IMR-90 (cell line): ENCODE measurements at regions not wholly inside any gene's neighbourhood (a gene's known extent, or its start where the extent isn't known, plus 50 kb on each side); places are given as distances from the start of the nearest gene placed in this dataset.

ENCODE experiments used
- ATAC-seq: fragments of 200-7000 bp; cut with Tn5 transposase; 2 replicates; pipeline ENCODE4 v1.9.1; 2020; ENCODE audit warnings: low read depth, mild to moderate bottlenecking, moderate library complexity
- BruUV-seq: library from RNA; stranded (reverse); fragments of 400-500 nt; replicated peaks from 2 replicates; lab custom pipeline; 2021; lab: Mats Ljungman, UMichigan
- CTCF ChIA-PET: fragments of 300-600 bp; formaldehyde crosslinking; extraction: SDS; loops from one replicate; lab custom pipeline; 2021; ENCODE audit warnings: antibody characterized with exemption; lab: Yijun Ruan, JAX
- POLR2A ChIA-PET: fragments of 300-600 bp; sonication (Branson Sonifier 250); formaldehyde crosslinking; loops from one replicate; lab custom pipeline; 2022; ENCODE audit warnings: antibody characterized with exemption; ENCODE audit not compliant: unreplicated experiment; lab: Charles Lee
- DNase-seq: peaks from one replicate; pipeline ENCODE4 v3.0.0; 2013
- H2AFZ ChIP-seq: replicated peaks from 2 replicates; pipeline ENCODE3; 2013; ENCODE audit warnings: low read length, mild to moderate bottlenecking; ENCODE audit not compliant: poor library complexity
- H2AK5ac ChIP-seq: 2 replicates; pipeline ENCODE4 v1.6.1; 2013; ENCODE audit warnings: low read depth, low read length, inconsistent platforms
- H2AK9ac ChIP-seq: replicated peaks from 2 replicates; pipeline ENCODE3; 2013; ENCODE audit warnings: mild to moderate bottlenecking, low read depth, low read length, moderate library complexity; ENCODE audit not compliant: poor library complexity
- H2BK120ac ChIP-seq: 2 replicates; pipeline ENCODE4 v1.6.1; 2013; ENCODE audit warnings: low read depth, low read length, inconsistent platforms
- H2BK15ac ChIP-seq: 3 replicates; pipeline ENCODE4 v1.6.1; 2013; ENCODE audit warnings: low read depth, low read length, inconsistent platforms
- H2BK20ac ChIP-seq: 2 replicates; pipeline ENCODE4 v1.6.1; 2013; ENCODE audit warnings: low read depth, mild to moderate bottlenecking, inconsistent platforms, low read length, moderate library complexity
- H2BK5ac ChIP-seq: 2 replicates; pipeline ENCODE4 v1.6.1; 2013; ENCODE audit warnings: mild to moderate bottlenecking, low read depth, low read length, inconsistent platforms; ENCODE audit not compliant: poor library complexity, severe bottlenecking
- H3K14ac ChIP-seq: replicated peaks from 2 replicates; pipeline ENCODE4 v1.6.1; 2013; ENCODE audit warnings: low read depth, low read length, inconsistent platforms
- H3K18ac ChIP-seq: 2 replicates; pipeline ENCODE4 v1.6.1; 2013; ENCODE audit warnings: low read depth, low read length, control low read depth
- H3K23ac ChIP-seq: 2 replicates; pipeline ENCODE4 v1.6.1; 2013; ENCODE audit warnings: low read depth, low read length, inconsistent platforms
- H3K27ac ChIP-seq: 2 replicates; pipeline ENCODE4 v1.5.1; 2013; ENCODE audit warnings: mild to moderate bottlenecking, control low read depth, low read length; ENCODE audit not compliant: insufficient read depth
- H3K27me3 ChIP-seq: 2 replicates; pipeline ENCODE4 v1.6.1; 2013; ENCODE audit warnings: low read length; ENCODE audit not compliant: control insufficient read depth, insufficient read depth
- H3K36me3 ChIP-seq: 2 replicates; pipeline ENCODE4 v1.6.1; 2013; ENCODE audit warnings: low read length, mixed read lengths; ENCODE audit not compliant: control insufficient read depth, insufficient read depth
- H3K4ac ChIP-seq: 2 replicates; pipeline ENCODE4 v1.6.1; 2013; ENCODE audit warnings: low read depth, low read length, inconsistent platforms
- H3K4me1 ChIP-seq: 2 replicates; pipeline ENCODE4 v1.6.1; 2013; ENCODE audit warnings: low read length, mixed read lengths; ENCODE audit not compliant: control insufficient read depth, insufficient read depth
- H3K4me2 ChIP-seq: 2 replicates; pipeline ENCODE4 v1.6.1; 2013; ENCODE audit warnings: low read depth, mild to moderate bottlenecking, control low read depth, low read length, moderate library complexity
- H3K4me3 ChIP-seq: 2 replicates; pipeline ENCODE4 v1.5.1; 2013; ENCODE audit warnings: low read depth, mild to moderate bottlenecking, control low read depth, low read length, moderate library complexity; ENCODE audit not compliant: insufficient read depth
- H3K56ac ChIP-seq: 2 replicates; pipeline ENCODE4 v1.6.1; 2013; ENCODE audit warnings: low read length, inconsistent platforms; ENCODE audit not compliant: insufficient read depth; ENCODE audit errors: extremely low read depth
- H3K79me1 ChIP-seq, 2 experiments: 2 replicates each; pipeline ENCODE4 v1.6.1; 2013; ENCODE audit warnings: low read length in 2 of 2, inconsistent platforms in 1 of 2, low read depth in 1 of 2
- H3K9ac ChIP-seq: 2 replicates; pipeline ENCODE4 v1.6.1; 2013; ENCODE audit warnings: low read depth, low read length, control low read depth
- H3K9me1 ChIP-seq: 2 replicates; pipeline ENCODE4 v1.6.1; 2013; ENCODE audit warnings: low read length, inconsistent platforms; ENCODE audit not compliant: insufficient read depth
- H3K9me3 ChIP-seq: 2 replicates; pipeline ENCODE4 v1.6.1; 2013; ENCODE audit warnings: low read length; ENCODE audit not compliant: control insufficient read depth, insufficient read depth
- H4K20me1 ChIP-seq: 2 replicates; pipeline ENCODE4 v1.6.1; 2013; ENCODE audit warnings: low read length, inconsistent platforms; ENCODE audit not compliant: insufficient read depth
- H4K5ac ChIP-seq: 2 replicates; pipeline ENCODE4 v1.6.1; 2013; ENCODE audit warnings: mild to moderate bottlenecking, low read depth, low read length, control low read depth
- H4K8ac ChIP-seq, 2 experiments: 2 replicates each; pipeline ENCODE4 v1.6.1; 2013; ENCODE audit warnings: low read depth in 2 of 2, low read length in 2 of 2, control low read depth in 1 of 2, inconsistent platforms in 1 of 2
- H4K91ac ChIP-seq: 2 replicates; pipeline ENCODE4 v1.6.1; 2013; ENCODE audit warnings: low read depth, low read length, inconsistent platforms; ENCODE audit not compliant: insufficient read depth
- CEBPB ChIP-seq: IDR thresholded peaks from 2 replicates; pipeline ENCODE4 v1.6.1; 2012; ENCODE audit warnings: low read depth, low read length, improper control_type of control experiment
- FOS ChIP-seq: fragments of 150-350 bp; IDR thresholded peaks from 2 replicates; pipeline ENCODE4 v1.6.1; 2016; ENCODE audit warnings: low read depth, low read length
- MAFK ChIP-seq: IDR thresholded peaks from 2 replicates; pipeline ENCODE4 v1.6.1; 2012; ENCODE audit warnings: low read depth, low read length, improper control_type of control experiment
- RCOR1 ChIP-seq: IDR thresholded peaks from 2 replicates; pipeline ENCODE4 v1.6.1; 2012; ENCODE audit warnings: mild to moderate bottlenecking, low read length, improper control_type of control experiment; ENCODE audit not compliant: insufficient replicate concordance
- RFX5 ChIP-seq: IDR thresholded peaks from 2 replicates; pipeline ENCODE4 v1.8.0; 2012; ENCODE audit warnings: low read depth, mild to moderate bottlenecking, low read length, moderate library complexity
- WGBS, 2 experiments: methylation state at CpG; one replicate each; pipeline versions ENCODE4 v1.1.5 to v1.1.7; 2013; ENCODE audit warnings: missing lambda C conversion rate in 2 of 2; ENCODE audit not compliant: insufficient read length in 1 of 2; ENCODE audit errors: extremely low coverage in 2 of 2; 5-methylcytosine and 5-hydroxymethylcytosine counted together
- dilution Hi-C: fragments of 300-500 bp; cut with HindIII; formaldehyde crosslinking; loops from one replicate; pipeline ENCODE4 v1.14.3; 2018; ENCODE audit warnings: low sequenced_read_pairs; ENCODE audit not compliant: unreplicated experiment
- in situ Hi-C: fragments of 300-500 bp; cut with MboI; formaldehyde crosslinking; loops from 3 replicates; pipeline ENCODE4 v1.14.3; 2019; ENCODE audit warnings: low sequenced_read_pairs, inconsistent platforms, mixed read lengths
- intact Hi-C: fragments of 100-400 bp; cut with micrococcal nuclease; formaldehyde crosslinking; loops from 2 replicates; pipeline ENCODE4 v1.10.0; 2022
- TF ChIP-seq, protein P1 (sequence below): fragments of 150-350 bp; IDR thresholded peaks from 2 replicates; pipeline ENCODE4 v1.6.1; 2016; ENCODE audit warnings: low read depth, mild to moderate bottlenecking, low read length, moderate library complexity, borderline replicate concordance

DNA sequence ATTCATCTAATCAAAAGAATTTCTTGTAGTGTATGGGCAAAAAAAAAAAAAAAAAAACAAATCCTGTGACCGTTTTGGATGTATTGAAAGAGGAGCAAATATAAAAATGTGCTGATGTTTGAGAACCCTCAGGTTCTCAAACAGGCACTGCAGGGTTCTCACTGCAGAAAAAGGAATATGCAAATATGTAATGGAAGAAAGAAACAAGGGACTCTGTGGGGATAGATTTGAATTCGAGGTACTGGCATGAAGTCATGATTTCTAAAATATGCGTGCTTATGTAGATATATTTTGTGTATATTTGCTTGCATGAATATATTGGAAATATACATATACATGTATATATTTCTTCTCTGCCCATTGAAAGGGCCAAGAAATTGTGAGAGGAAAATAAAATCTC lies 365.0 kb upstream of the RUNX1 start:
- Histone ChIP-seq H3K9me3 (no peaks in the 10 kb centered on the region), H3K4me2 (no peak overlapping the region), H4K20me1 (no peaks in the 10 kb centered on the region), H3K36me3 (no peaks in the 10 kb centered on the region), H3K27ac (no peak overlapping the region), H3K23ac (no peak overlapping the region), H4K91ac (no peak overlapping the region), H2AFZ (no peak overlapping the region), H2BK20ac (no peak overlapping the region), H3K4me3 (no peak overlapping the region), H3K56ac (no peak overlapping the region), H3K4me1 (peaks cover 2% of the 10 kb centered on the region; the same call in 1 of the 2 replicates), H3K9ac (no peak overlapping the region), H4K8ac (no peak overlapping the region), H3K18ac (no peak overlapping the region), H2BK15ac (no peak overlapping the region), H2BK120ac (no peak overlapping the region), H3K9me1 (no peaks in the 10 kb centered on the region), H3K14ac (no peak overlapping the region), H2BK5ac (no peak overlapping the region), H3K4ac (no peak overlapping the region), H4K5ac (no peak overlapping the region), H3K27me3 (no peaks in the 10 kb centered on the region), H2AK5ac (no peak overlapping the region), H3K79me1 (no peaks in the 10 kb centered on the region), H2AK9ac (no peak overlapping the region)
- POLR2A ChIA-PET: no interaction called here
- BruUV-seq: no TSS peak
- in situ Hi-C loops (loop anchor here (25.0 kb wide), 1 partner anchor 677 kb away; no protein-coding TSS in a partner anchor), intact Hi-C loops (loop anchor here (10.0 kb wide), 1 partner anchor 201 kb away; no protein-coding TSS in a partner anchor), dilution Hi-C loops (no loop called here)
- CTCF ChIA-PET: no interaction called here
- no peak for TF ChIP-seq RFX5
- no peak for TF ChIP-seq MAFK
- no peak for TF ChIP-seq CEBPB
- no peak for TF ChIP-seq RCOR1
- TF ChIP-seq, protein P1, sequence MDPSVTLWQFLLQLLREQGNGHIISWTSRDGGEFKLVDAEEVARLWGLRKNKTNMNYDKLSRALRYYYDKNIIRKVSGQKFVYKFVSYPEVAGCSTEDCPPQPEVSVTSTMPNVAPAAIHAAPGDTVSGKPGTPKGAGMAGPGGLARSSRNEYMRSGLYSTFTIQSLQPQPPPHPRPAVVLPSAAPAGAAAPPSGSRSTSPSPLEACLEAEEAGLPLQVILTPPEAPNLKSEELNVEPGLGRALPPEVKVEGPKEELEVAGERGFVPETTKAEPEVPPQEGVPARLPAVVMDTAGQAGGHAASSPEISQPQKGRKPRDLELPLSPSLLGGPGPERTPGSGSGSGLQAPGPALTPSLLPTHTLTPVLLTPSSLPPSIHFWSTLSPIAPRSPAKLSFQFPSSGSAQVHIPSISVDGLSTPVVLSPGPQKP: no peak
- no peak for TF ChIP-seq FOS
- ATAC-seq (no peak), DNase-seq (no peak)
- WGBS, 2 experiments: 100% methylated on average over 1 of the region's 3 CpGs; no CpG with 5 or more reads in 1 of the 2 experiments
